ENCODE measurements at regions not wholly inside any gene's neighbourhood (a gene's known extent, or its start where the extent isn't known, plus 50 kb on each side); places are given as distances from the start of the nearest gene placed in this dataset.

GRCh38 chr5:19044311-19044710 lies 943.7 kb downstream of the CDH18 start:
- no peak for TF ChIP-seq ZNF274 (IDR thresholded peaks at IDR 0.05; ENCODE audit: low read depth, low read length)
- no peak for TF ChIP-seq SUZ12 (IDR thresholded peaks at IDR 0.05; ENCODE audit: extremely low read depth, insufficient read depth, insufficient read length)
- TF ChIP-seq YY1 (IDR thresholded peaks at IDR 0.05; ENCODE audit: insufficient read depth, insufficient read length) = no peak
- Histone ChIP-seq H3K4me3 (ENCODE audit: insufficient read length, low read depth) (no peak overlapping the region), H3K27me3 (ENCODE audit: insufficient read depth, insufficient read length) (no peaks in the 10 kb centered on the region), H3K9me3 (ENCODE audit: insufficient read depth, low read length) (no peaks in the 10 kb centered on the region), H3K36me3 (ENCODE audit: insufficient read depth, insufficient read length, low read length) (no peaks in the 10 kb centered on the region), H3K9ac (ENCODE audit: insufficient read length, low read depth) (no peak overlapping the region), H3K4me1 (ENCODE audit: insufficient read depth, insufficient read length) (no peaks in the 10 kb centered on the region)
- no peak for DNase-seq (ENCODE audit: low read depth, low spot score)

DNA sequence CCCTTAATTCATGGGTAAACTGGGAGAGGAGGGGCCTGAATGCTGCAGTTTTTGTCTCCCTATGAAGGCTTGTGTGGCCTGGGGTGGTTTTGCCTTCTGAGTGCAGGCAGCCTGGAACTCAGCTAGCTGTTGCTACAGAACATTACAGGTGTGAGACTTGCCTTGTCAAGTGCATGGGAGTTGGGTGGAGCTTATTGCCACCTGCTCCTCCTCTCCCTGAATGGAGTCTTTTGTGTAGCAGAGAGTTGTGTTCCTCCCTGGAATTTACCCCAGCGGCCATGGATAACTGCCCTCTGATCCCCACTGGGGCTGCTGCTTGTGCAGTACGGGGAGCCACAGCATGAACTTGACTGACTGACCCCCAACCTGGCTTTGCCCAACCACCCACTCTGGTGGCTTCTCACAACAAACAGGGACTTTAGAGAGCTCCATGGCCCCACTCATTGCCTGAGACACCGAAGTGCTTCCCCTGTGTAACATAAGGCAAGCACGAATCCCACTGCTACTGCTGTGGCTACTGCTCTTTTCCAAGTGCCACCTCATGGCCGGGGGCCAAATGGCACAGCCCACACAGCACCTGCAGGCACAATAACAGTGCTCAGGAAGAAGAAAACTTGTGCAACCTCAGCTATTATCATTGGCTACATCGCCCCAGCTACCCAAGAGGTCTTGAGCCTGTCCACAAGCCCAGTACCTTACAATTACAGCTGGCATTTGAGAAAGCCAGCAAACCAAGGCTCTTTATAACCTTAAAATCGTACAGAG lies 942.9 kb downstream of the CDH18 start:
- TF ChIP-seq SUZ12 (IDR thresholded peaks at IDR 0.05; ENCODE audit: extremely low read depth, insufficient read depth, insufficient read length) = no peak
- TF ChIP-seq ZNF274 (IDR thresholded peaks at IDR 0.05; ENCODE audit: low read depth, low read length) = no peak
- no peak for TF ChIP-seq YY1 (IDR thresholded peaks at IDR 0.05; ENCODE audit: insufficient read depth, insufficient read length)
- no peak for DNase-seq (ENCODE audit: low read depth, low spot score)
- H3K4me1 ChIP-seq (ENCODE audit: insufficient read depth, insufficient read length) = no peaks in the 10 kb centered on the region
- H3K27me3 ChIP-seq (ENCODE audit: insufficient read depth, insufficient read length) = no peaks in the 10 kb centered on the region
- H3K4me3 ChIP-seq (ENCODE audit: insufficient read length, low read depth) = no peak overlapping the region
- no peaks in the 10 kb centered on the region for H3K9me3 ChIP-seq (ENCODE audit: insufficient read depth, low read length)
- H3K9ac ChIP-seq (ENCODE audit: insufficient read length, low read depth) = no peak overlapping the region
- H3K36me3 ChIP-seq (ENCODE audit: insufficient read depth, insufficient read length, low read length) = no peaks in the 10 kb centered on the region

GRCh38 chr5:19047277-19047676 lies 940.7 kb downstream of the CDH18 start:
- no peak overlapping the region for H3K9ac ChIP-seq (ENCODE audit: insufficient read length, low read depth)
- no peaks in the 10 kb centered on the region for H3K9me3 ChIP-seq (ENCODE audit: insufficient read depth, low read length)
- peak; percentile 40 for DNase-seq (ENCODE audit: low read depth, low spot score)
- no peaks in the 10 kb centered on the region for H3K4me1 ChIP-seq (ENCODE audit: insufficient read depth, insufficient read length)
- no peaks in the 10 kb centered on the region for H3K36me3 ChIP-seq (ENCODE audit: insufficient read depth, insufficient read length, low read length)
- TF ChIP-seq YY1 (IDR thresholded peaks at IDR 0.05; ENCODE audit: insufficient read depth, insufficient read length) (peak; percentile 64), SUZ12 (IDR thresholded peaks at IDR 0.05; ENCODE audit: extremely low read depth, insufficient read depth, insufficient read length) (no peak)
- H3K4me3 ChIP-seq (ENCODE audit: insufficient read length, low read depth) = no peak overlapping the region
- no peaks in the 10 kb centered on the region for H3K27me3 ChIP-seq (ENCODE audit: insufficient read depth, insufficient read length)

- Histone ChIP-seq H3K36me3 (ENCODE audit: insufficient read depth, insufficient read length, low read length) (no peaks in the 10 kb centered on the region), H3K4me1 (ENCODE audit: insufficient read depth, insufficient read length) (no peaks in the 10 kb centered on the region), H3K4me3 (ENCODE audit: insufficient read length, low read depth) (no peak overlapping the region), H3K27me3 (ENCODE audit: insufficient read depth, insufficient read length) (no peaks in the 10 kb centered on the region), H3K9ac (ENCODE audit: insufficient read length, low read depth) (no peak overlapping the region), H3K9me3 (ENCODE audit: insufficient read depth, low read length) (no peaks in the 10 kb centered on the region)
- no peak for TF ChIP-seq ZNF274 (IDR thresholded peaks at IDR 0.05; ENCODE audit: low read depth, low read length)
- TF ChIP-seq SUZ12 (IDR thresholded peaks at IDR 0.05; ENCODE audit: extremely low read depth, insufficient read depth, insufficient read length) = no peak
- no peak for TF ChIP-seq YY1 (IDR thresholded peaks at IDR 0.05; ENCODE audit: insufficient read depth, insufficient read length)
- DNase-seq (ENCODE audit: low read depth, low spot score) = no peak
These were observed 939.3 kb downstream of the CDH18 start for GRCh38 chr5:19048726-19049125.

GRCh38 chr5:19058216-19058615 lies 929.8 kb downstream of the CDH18 start:
- Histone ChIP-seq H3K9me3 (ENCODE audit: insufficient read depth, low read length) (no peaks in the 10 kb centered on the region), H3K9ac (ENCODE audit: insufficient read length, low read depth) (no peak overlapping the region), H3K4me1 (ENCODE audit: insufficient read depth, insufficient read length) (no peaks in the 10 kb centered on the region), H3K4me3 (ENCODE audit: insufficient read length, low read depth) (no peak overlapping the region), H3K27me3 (ENCODE audit: insufficient read depth, insufficient read length) (no peaks in the 10 kb centered on the region), H3K36me3 (ENCODE audit: insufficient read depth, insufficient read length, low read length) (no peaks in the 10 kb centered on the region)
- TF ChIP-seq ZNF274 (IDR thresholded peaks at IDR 0.05; ENCODE audit: low read depth, low read length) (no peak), SUZ12 (IDR thresholded peaks at IDR 0.05; ENCODE audit: extremely low read depth, insufficient read depth, insufficient read length) (no peak), YY1 (IDR thresholded peaks at IDR 0.05; ENCODE audit: insufficient read depth, insufficient read length) (no peak)
- DNase-seq (ENCODE audit: low read depth, low spot score) = no peak

DNA sequence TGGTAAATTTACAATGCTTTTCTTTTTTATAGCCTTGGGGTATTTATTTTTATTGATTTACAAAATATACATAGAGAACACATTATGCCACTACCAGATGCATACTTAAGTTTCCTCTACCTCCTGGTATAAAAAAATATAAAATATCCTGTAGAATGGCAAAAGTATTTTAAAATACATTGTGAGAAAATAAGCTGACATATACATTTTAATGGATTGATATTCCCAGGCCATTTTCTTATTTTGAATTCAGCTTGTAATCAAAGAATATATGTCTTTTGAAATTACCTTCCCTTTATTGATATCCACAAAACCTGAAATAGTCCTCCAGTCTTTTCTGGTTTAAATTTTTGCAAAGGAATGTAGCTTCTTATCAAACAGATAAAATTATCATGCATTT lies 923.9 kb downstream of the CDH18 start:
- H3K9ac ChIP-seq (ENCODE audit: insufficient read length, low read depth) = no peak overlapping the region
- TF ChIP-seq ZNF274 (IDR thresholded peaks at IDR 0.05; ENCODE audit: low read depth, low read length) (no peak), YY1 (IDR thresholded peaks at IDR 0.05; ENCODE audit: insufficient read depth, insufficient read length) (no peak)
- H3K36me3 ChIP-seq (ENCODE audit: insufficient read depth, insufficient read length, low read length) = no peaks in the 10 kb centered on the region
- no peaks in the 10 kb centered on the region for H3K27me3 ChIP-seq (ENCODE audit: insufficient read depth, insufficient read length)
- no peaks in the 10 kb centered on the region for H3K4me1 ChIP-seq (ENCODE audit: insufficient read depth, insufficient read length)
- H3K9me3 ChIP-seq (ENCODE audit: insufficient read depth, low read length) = no peaks in the 10 kb centered on the region
- no peak overlapping the region for H3K4me3 ChIP-seq (ENCODE audit: insufficient read length, low read depth)
- DNase-seq (ENCODE audit: low read depth, low spot score) = no peak

GRCh38 chr5:19067741-19068140 lies 920.3 kb downstream of the CDH18 start:
- Histone ChIP-seq H3K9me3 (ENCODE audit: insufficient read depth, low read length) (no peaks in the 10 kb centered on the region), H3K4me3 (ENCODE audit: insufficient read length, low read depth) (no peak overlapping the region)
- TF ChIP-seq YY1 (IDR thresholded peaks at IDR 0.05; ENCODE audit: insufficient read depth, insufficient read length) = no peak
- TF ChIP-seq ZNF274 (IDR thresholded peaks at IDR 0.05; ENCODE audit: low read depth, low read length) = no peak
- no peak for TF ChIP-seq SUZ12 (IDR thresholded peaks at IDR 0.05; ENCODE audit: extremely low read depth, insufficient read depth, insufficient read length)

More at GRCh38 chr5:19067741-19068140, 920.3 kb downstream of the CDH18 start:
- Histone ChIP-seq H3K27me3 (ENCODE audit: insufficient read depth, insufficient read length) (no peaks in the 10 kb centered on the region), H3K36me3 (ENCODE audit: insufficient read depth, insufficient read length, low read length) (no peaks in the 10 kb centered on the region), H3K9ac (ENCODE audit: insufficient read length, low read depth) (no peak overlapping the region), H3K4me1 (ENCODE audit: insufficient read depth, insufficient read length) (no peaks in the 10 kb centered on the region)
- DNase-seq (ENCODE audit: low read depth, low spot score) = no peak

Measured in NT2/D1 (cell line).